ENCODE measurements at regions not wholly inside any gene's neighbourhood (a gene's known extent, or its start where the extent isn't known, plus 50 kb on each side); places are given as distances from the start of the nearest gene placed in this dataset.
"Not testable (repeated sequence)": the region's sequence is repeated elsewhere in the genome, so short reads cannot be mapped to it uniquely, and the experiment has no call there.

- no peak for DNase-seq
Measured at GRCh38 chr7:356691-357462, 66.9 kb downstream of the FOXL3 start.

- no peak for DNase-seq
Measured at GRCh38 chr7:357531-358209, 67.7 kb downstream of the FOXL3 start.

DNA sequence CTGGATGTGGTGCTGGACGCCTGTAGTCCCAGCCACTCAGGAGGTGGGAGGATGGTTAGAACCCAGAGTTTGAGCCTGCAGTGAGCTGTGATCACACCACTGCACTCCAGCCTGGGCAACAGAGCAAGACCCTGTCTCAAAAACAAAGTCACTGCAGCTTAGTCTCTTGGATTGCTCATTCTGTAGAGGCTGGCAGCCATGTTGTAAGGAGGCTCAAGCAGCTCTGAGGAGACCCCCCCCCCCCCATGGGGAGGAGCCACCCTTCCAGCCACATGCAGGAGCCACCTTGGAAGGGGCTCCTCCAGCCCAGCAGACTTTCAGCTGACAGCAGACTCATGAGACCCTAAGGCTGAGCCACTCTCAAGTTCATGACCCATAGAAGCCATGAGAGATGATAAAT, 68.4 kb downstream of the FOXL3 start:
- no peak for DNase-seq

DNA sequence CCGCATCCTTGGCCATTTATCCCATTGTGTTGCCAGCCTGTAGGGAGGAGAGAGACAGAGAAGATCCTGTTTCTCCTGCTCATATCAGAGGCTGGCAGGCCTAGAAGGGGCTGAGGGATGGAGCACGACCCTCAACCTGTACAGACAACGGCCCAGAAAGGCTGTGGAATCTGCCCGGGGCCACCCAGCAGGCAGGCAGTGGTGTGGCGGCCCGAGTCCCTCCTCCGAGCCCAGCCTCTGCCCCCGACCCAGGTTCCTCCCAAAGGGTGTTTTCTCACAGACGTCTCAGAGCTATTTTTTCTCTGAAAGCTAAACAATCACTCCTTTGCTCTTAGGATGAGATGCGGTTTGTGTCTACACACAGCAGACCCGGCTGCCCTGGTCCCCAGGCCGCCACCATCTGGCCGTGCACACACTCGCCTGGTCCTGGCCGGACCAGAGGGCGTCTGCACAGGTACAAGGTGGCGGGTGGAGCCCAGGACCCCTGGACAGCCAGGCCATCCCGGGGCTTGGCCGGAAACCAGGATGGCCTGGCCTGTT, 69.3 kb downstream of the FOXL3 start:
- no peak for DNase-seq

DNA sequence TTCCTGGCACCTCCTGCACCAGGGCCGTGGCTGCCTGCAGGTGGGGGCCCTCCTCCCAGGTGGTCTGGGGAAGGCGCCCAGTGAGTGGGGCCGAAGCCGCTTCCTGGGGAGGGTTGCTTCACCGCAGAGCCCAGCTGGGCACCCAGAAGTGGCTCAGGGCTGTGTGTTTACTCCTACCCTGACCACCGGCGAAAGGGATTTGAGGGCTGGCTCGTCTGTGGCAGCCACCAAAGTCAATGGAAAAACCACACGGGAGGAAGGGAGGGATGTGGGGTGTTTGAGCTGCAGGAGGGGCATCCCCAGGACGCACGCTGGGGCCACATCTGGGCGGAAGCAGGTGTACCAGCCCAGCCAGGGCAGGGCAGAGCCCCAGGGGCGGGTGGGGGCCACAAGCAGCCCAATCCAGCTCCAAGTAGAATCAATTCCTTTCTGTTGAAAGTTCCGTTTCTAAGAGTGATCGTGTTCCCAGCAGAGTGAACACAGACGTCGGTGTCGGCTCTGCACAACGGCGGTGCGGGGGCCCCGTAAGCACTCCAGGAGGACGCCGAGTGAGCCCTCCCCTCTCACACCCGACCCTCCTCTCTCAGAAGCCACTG, 69.9 kb downstream of the FOXL3 start:
- no peak for DNase-seq

GRCh38 chr7:360454-361100, 70.6 kb downstream of the FOXL3 start:
- peak in 1 of 2 donors; percentile 31 for DNase-seq

GRCh38 chr7:361182-361581, 71.2 kb downstream of the FOXL3 start:
- not testable (repeated sequence) for DNase-seq

DNA sequence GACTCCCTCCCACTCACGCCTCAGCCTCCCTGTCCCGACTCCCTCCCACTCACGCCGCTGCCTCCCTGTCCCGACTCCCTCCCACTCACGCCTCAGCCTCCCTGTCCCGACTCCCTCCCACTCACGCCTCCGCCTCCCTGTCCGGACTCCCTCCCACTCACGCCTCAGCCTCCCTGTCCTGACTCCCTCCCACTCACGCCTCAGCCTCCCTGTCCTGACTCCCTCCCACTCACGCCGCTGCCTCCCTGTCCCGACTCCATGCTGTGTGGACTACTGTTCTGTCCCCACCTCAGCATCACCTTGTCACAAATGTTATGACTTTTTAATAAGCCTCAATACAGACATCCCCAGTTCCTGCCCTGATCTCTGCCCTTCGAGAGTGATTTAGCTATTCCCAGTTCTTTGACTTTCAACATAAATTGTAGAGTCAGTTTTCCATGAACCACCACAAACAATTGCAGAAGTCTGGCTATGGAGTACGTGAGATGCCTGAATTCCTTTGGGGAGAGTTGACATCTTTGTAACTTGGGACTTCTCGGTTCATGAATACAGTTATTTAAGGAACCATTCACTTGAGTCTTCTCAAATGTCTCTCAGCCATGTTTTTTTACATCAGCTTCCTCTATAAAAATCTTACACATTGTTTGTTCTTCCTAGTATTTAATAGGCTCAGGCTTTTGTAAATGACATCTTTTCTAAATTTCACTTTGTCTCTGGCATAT, 71.9 kb downstream of the FOXL3 start:
- DNase-seq = no peak

GRCh38 chr7:362402-363096, 72.6 kb downstream of the FOXL3 start:
- DNase-seq = peak; percentile 62 to 79

- DNase-seq = peak; percentile 47 to 49
Measured at GRCh38 chr7:363626-364025, 73.7 kb downstream of the FOXL3 start.

- no peak for DNase-seq
Measured at GRCh38 chr7:364536-364935, 74.6 kb downstream of the FOXL3 start.

GRCh38 chr7:365593-365992, 75.6 kb downstream of the FOXL3 start:
- DNase-seq = no peak

DNA sequence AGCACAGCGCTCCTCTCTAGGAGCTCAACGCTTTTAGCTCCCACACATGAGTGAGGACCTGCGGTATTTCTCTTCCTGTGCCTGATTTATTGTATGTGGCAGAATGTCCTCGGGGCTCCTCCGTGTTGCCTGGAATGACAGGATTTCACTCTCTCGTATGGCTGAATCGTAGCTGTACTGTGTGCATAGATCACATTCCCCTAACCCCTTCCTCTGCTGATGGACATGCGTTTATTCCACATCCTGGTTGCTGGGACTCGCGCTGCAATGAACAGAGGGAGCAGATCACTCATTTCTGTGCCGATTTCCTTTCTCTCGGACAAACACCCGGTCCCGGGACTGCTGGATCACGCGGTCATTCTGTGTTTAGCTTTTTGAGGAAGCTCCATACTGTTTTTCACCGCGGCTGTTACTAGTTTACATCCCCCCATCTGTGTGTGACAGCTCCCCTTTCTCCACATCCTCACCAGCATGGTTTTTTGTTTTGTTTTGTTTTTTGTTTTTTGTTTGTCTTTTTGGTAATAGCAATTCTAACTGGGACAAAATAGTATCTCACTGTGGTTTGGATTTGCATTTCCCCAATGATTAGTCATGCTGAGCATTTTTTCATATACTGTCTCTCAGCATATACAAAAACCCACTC, 76.3 kb downstream of the FOXL3 start:
- no peak for DNase-seq

GRCh38 chr7:367351-367901, 77.5 kb downstream of the FOXL3 start:
- DNase-seq = no peak

DNA sequence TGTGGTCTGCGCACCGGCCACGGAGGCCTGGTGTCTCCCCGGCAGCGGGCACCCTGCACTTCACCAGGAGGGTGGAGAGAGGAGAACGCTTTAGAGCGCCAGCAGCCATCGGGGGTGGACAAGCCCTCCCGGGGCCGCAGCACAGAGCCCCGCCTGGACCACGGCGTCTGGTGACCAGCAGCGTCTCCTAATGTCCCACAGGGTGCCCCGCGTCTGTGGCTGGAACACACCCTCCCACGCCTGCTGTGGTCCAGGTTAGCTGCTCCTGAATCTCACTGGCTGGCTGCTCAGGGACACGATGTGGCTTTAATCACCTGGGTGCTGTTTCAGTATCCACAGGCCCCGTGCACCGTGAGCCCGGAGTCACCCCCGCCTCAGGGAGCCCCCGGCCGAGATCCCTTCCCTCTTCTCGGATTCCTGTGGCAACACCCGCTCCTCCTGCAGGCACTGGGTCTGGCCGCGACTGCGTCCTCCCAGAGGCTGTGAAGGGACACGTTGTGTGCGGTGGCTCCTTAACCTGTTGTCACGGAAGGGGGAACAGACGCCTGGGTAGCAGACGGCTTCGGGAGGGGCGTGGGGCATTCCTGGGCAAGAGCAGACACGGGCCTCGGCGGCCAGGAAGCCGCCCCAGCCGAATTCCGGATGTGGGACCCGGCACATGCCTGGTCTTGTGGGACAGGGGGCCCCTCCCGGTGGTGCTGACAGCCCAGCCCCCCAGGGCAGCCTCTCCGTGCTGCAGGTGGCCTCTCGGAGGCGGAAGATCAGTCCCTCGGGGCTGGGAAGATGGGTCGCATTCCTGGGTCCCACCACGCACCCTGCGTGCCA, 78.9 kb downstream of the FOXL3 start:
- no peak for DNase-seq

DNA sequence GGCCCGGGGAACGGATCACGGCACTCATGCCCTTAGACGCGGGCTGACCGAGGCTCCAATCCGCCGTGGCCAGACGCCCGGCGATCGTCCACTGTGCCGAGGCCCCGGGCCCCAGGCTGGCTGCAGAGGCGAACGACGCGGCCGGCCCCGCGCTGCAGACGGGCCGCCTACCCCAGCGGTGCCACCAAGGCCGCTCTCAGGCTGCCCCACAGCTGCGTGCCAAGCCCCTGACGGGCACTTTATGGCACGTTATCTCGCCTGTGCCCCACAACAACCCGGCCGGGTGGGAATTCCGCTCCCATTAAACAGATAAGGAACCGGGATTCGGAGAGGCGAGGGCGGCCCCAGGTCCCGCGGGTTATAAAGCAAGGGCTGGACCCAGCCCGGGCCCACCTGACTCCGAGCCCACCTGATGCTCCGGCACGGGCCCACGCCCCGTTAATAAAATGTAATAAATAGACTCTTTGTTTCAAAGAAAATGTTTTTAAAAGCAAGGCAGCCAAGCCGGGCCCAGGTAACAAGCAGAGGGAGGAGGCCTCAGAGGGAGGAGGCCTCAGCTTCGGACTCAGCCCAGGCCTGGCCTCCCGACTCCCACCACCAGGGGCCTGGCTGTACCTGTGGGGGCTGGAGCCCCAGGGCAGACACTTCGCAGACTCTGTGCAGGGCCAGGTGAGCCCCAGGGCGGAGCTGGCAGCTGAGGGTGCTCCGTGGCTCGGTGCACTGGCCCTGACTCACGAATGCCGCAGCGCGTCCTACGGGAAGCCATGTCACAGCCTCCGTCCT, 79.7 kb downstream of the FOXL3 start:
- no peak for DNase-seq

- no peak for DNase-seq
Measured at GRCh38 chr7:370259-370625, 80.3 kb downstream of the FOXL3 start.

- no peak for DNase-seq
Measured at GRCh38 chr7:370775-371118, 80.8 kb downstream of the FOXL3 start.

DNA sequence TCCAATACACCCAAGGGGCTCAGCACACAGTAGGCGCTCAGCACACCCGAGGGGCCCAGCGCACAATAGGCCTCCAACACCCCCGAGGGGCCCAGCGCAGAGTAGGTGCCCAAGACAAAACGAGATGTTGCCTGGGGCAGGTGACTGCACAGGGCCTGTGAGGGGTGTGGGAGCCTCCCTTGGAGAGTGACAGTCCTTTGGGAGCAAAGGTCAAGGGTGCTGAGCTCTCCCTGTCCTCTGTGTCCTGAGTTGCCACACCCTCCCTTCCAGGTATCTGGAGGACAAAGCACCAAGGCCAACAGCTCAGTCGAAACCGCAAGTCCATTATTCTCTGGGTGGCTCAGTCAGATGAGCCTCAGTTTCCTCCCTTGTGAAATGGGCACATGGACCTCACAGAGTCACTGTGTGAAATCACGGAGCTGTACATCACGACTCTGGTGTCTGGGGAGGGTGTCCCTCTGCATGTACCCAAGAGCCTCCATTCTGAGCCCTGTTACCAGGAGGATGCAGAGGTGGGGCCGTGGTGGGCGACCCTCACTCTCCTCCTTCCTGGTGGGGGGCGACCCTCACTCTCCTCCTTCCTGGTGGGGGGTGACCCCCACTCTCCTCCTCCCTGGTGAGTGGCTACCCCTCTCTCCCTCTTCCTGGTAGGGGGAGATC, 81.3 kb downstream of the FOXL3 start:
- DNase-seq = no peak
